Endometrium (tissue), 2 donors: ENCODE measurements at regions not wholly inside any gene's neighbourhood (a gene's known extent, or its start where the extent isn't known, plus 50 kb on each side); places are given as distances from the start of the nearest gene placed in this dataset.

Experiments
- FAIRE-seq: peaks from 2 replicates; lab custom pipeline; 2012; peaks lifted over from hg19 to GRCh38; lab: Jason Lieb, UNC
- donor health status: control.
- donor health status: control.

GRCh38 chr20:11044561-11044960, 370.8 kb upstream of the JAG1 start:
- no peak for FAIRE-seq

DNA sequence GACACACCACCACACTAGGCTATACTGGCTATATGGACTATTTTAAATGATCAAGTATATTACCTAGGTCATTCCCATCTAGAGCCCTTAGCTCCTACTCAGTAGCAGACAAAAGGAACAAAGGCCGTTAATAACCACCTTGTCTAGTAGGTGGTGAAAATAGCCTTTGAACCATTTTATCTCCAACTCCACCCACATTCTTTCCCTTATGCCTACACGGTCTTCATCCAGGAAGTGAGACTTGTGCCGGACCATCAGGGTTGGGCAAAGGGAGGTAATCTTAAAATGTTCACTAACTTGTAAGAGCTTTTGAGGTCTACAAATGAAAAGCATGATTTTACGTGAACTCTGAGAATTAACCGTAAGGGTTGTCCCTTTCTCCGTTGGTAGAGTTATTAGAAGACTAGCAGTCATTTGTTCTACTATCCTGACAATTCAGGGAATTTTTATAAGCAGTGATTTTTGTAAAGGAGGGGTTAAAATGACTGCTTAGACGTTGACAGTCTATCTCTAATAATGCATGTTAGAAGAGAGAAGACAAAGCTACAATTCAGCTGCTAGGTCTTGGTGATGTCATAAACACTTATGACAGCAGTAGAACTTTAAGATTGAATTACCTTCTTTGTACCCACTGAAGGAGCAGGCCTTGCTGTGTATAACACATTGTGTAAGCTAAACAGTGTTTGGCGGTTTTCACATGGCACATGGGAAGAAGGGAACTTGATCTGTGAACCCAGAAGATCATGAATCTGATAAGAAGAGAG, 371.8 kb upstream of the JAG1 start:
- no peak for FAIRE-seq

DNA sequence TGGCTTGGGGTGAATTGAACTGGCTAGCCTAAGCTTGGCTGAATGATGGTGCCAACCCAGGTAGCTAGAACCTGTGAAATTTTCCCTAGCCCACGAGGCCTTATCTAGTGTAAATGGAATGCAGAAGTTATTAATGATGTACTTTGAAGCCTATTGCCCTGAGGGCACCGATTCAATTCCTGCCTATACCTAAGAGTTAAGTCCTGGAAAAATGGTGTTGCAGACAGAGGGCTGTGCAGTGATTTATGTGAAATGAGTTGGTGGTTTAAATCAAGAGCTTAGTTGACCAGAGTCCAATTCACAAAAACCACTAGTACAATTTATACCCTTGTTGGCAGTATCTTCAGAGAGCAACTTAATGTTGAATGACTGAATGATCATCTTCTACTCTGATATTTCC, 373.8 kb upstream of the JAG1 start:
- FAIRE-seq: no peak

DNA sequence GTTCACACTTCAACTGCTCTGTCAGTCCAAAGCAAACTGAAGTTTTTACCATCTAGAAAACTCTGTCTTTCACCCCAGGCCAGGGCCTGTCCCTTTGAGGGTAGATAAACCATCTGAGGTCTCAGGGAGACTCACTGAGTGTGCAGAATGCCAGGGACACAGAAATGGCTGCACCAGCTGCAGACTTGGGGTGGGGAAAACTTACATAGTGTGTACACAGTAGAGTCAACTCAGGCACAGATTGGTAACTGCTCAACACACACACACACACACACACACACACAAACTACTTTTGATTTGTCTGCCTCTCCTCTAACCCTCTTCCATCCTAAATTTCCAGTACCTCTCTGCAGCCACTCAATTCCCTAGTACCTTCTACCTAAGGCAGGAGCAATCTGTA, 374.9 kb upstream of the JAG1 start:
- FAIRE-seq: no peak

DNA sequence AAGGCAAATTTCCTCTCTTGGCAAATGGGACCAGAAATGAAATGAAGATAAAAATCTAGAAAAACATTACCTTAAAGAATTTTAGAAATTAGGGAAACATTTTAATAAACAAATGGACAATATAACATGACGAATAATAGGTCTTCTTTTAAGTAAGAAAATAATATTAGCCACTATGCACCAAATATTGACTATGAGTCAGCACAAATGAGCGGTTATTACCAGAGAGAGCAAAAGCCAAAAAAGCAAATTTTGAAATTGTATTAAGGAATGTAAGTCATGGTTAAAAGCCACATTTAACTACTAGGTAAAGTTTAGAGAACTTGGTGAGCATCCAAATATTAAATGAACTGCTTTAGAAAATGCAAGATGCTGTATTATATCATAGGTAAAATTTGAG, 376.6 kb upstream of the JAG1 start:
- no peak for FAIRE-seq

DNA sequence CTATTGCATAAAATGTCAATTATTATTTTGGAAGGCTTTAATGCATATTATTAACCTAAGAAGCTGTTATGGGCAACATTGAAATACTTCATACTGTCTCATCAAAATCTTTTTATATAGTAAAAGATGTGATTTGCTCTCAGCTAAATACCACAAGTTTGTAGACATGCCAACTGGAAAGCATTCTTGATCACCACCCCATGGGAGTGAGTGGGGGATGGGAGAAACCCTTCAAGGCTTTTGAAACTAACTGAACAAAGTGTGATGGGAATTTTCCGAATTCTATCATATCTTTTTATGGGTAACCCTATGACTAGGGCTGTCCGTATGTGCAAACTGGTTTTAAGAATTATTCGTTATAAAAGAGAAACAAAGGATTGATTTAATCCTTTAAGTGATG, 377.3 kb upstream of the JAG1 start:
- no peak for FAIRE-seq

DNA sequence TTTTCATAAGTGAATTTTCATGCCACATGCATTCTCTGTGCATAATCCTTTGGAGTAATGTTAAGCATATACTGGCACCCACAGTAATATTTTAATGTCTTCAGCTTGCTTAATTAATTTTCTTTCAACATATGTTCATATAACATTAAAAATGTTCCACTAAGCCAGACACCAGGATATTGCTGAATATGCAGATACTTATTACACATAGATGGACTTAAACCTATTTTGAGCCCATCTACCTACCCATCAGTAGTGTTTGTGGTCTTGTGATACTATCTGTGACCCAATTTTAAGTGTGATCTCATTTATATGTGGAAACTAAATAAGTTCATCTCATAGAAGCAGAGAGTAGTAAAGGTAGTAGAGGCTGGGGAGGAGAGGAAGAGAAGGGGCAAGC, 379.5 kb upstream of the JAG1 start:
- no peak for FAIRE-seq

- FAIRE-seq: no peak
Measured at GRCh38 chr20:11054266-11054993, 380.6 kb upstream of the JAG1 start.

DNA sequence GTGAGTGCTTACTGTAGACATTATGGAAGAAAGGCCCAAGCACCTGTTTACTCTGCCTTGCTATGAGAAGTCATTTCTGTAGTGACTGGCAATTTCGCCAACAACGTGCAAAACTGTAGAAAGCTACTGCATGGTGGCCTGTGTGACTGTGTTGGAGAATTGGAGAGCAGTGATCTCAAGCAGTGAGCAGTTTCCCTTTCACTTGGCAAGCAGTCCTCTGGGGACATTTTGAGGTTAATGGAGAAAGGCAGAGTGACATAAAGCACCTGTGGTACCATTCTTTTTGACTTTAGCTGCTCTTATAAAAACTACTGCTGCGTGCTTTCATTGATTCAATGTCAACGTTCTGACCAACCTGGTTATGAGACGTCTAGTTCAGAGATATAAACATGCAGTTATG, 382.6 kb upstream of the JAG1 start:
- no peak for FAIRE-seq

DNA sequence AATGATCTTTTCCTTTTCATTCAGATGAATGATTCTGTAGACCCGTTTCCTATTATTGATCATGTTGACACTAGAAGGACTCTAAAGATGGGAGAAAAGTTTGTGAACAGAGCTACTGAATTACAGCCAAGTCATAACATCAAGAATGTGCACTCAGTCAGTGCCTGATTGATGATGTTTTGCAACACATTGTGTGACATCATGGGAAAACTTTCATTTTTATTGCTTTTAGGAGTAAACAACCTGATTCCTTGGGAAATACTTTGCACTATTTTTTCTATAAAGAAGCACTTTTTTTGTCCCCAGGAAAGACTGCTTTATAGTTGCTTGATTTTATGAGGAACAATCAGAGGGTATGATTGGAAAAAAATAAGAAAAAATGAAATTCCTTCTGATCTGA, 383.8 kb upstream of the JAG1 start:
- no peak for FAIRE-seq

- no peak for FAIRE-seq
Measured at GRCh38 chr20:11059659-11060058, 385.9 kb upstream of the JAG1 start.

GRCh38 chr20:11060423-11061185, 386.8 kb upstream of the JAG1 start:
- FAIRE-seq: no peak

GRCh38 chr20:11063444-11063843, 389.6 kb upstream of the JAG1 start:
- no peak for FAIRE-seq

GRCh38 chr20:11064946-11065345, 391.1 kb upstream of the JAG1 start:
- FAIRE-seq: no peak

- no peak for FAIRE-seq
Measured at GRCh38 chr20:11067359-11067758, 393.6 kb upstream of the JAG1 start.

GRCh38 chr20:11072982-11073381, 399.2 kb upstream of the JAG1 start:
- FAIRE-seq: no peak

- no peak for FAIRE-seq
Measured at GRCh38 chr20:11076434-11077105, 402.8 kb upstream of the JAG1 start.

- FAIRE-seq: no peak
Measured at GRCh38 chr20:11077226-11077625, 403.4 kb upstream of the JAG1 start.

DNA sequence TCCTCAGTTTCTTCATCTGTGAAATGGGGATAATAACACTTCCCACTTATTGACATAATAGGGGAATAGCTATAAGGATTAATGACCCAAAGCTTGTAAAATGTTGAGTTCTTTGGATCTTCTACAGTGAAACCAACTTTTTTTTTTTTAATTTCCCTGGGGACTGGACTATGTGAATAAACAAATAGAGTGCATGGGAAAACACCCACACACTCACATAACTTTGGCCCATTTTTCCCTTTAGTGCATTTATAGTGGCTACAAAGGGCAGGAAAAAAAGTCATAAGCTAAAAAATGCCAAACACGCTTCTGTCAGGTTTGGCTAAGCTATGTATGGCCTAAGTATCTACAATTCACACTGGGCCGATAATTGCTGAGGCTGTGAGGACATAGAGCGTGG, 406.2 kb upstream of the JAG1 start:
- no peak for FAIRE-seq

GRCh38 chr20:11080781-11081377, 407.1 kb upstream of the JAG1 start:
- no peak for FAIRE-seq

GRCh38 chr20:11083841-11084240, 410.0 kb upstream of the JAG1 start:
- FAIRE-seq: no peak

- FAIRE-seq: no peak
Measured at GRCh38 chr20:11084508-11084907, 410.7 kb upstream of the JAG1 start.
